Left lung (tissue), 4 donors: ENCODE measurements at regions not wholly inside any gene's neighbourhood (a gene's known extent, or its start where the extent isn't known, plus 50 kb on each side); places are given as distances from the start of the nearest gene placed in this dataset.

Experiments used
- ATAC-seq: fragments of 200-7000 bp; cut with Tn5 transposase; one replicate; pipeline ENCODE4 v1.9.1; 2020; ENCODE audit warnings: moderate library complexity
- DNase-seq, 4 donors: peaks; one replicate each; pipeline ENCODE4 v3.0.0-alpha.2; 2013 to 2020
- H3K27ac ChIP-seq, 2 donors: fragments of 200-600 bp; sonication (generic) in 1 of 2; one replicate each; pipeline versions ENCODE4 v1.5.0 to v1.8.0; 2020 to 2021
- H3K27me3 ChIP-seq, 2 donors: fragments of 200-600 bp; sonication (generic) in 1 of 2; one replicate each; pipeline versions ENCODE4 v1.5.0 to v1.8.0; 2020 to 2021
- H3K36me3 ChIP-seq, 2 donors: fragments of 200-600 bp; sonication (generic) in 1 of 2; one replicate each; pipeline versions ENCODE4 v1.5.0 to v1.8.0; 2020 to 2021
- H3K4me1 ChIP-seq, 2 donors: fragments of 200-600 bp; one replicate each; pipeline ENCODE4 v1.8.0; 2021
- H3K4me3 ChIP-seq, 2 donors: fragments of 200-600 bp; sonication (generic) in 1 of 2; one replicate each; pipeline versions ENCODE4 v1.5.0 to v1.8.0; 2020 to 2021; ENCODE audit warnings: mild to moderate bottlenecking in 1 of 2
- H3K9me3 ChIP-seq, 2 donors: fragments of 200-600 bp; sonication (generic) in 1 of 2; one replicate each; pipeline versions ENCODE4 v1.5.0 to v1.8.0; 2020 to 2021
- CTCF ChIP-seq, 2 donors: fragments of 200-600 bp; sonication (generic) in 1 of 2; IDR thresholded peaks; one replicate each; pipeline versions ENCODE4 v1.5.0 to v1.8.0; 2021; ENCODE audit warnings: antibody characterized with exemption in 2 of 2
- intact Hi-C, 2 donors: fragments of 100-400 bp; cut with DNase I; formaldehyde crosslinking; loops; one replicate each; pipeline versions ENCODE4 v1.11.2 to v1.14.2; 2022
- donor health status: DM: no; HTN: yes; CAD: no.
- donor health status: DM: no; HTN: no; CAD: no.

- Histone ChIP-seq H3K27me3 (no peaks in the 10 kb centered on the region), H3K9me3 (no peaks in the 10 kb centered on the region), H3K27ac (no peak overlapping the region), H3K4me3 (no peak overlapping the region), H3K4me1 (no peaks in the 10 kb centered on the region), H3K36me3 (no peaks in the 10 kb centered on the region)
- no peak for ATAC-seq
- TF ChIP-seq CTCF (IDR thresholded peaks at IDR 0.05), result no peak
- intact Hi-C loops, result no loop called here
- no peak for DNase-seq
Observed at GRCh38 chr6:74939151-74939708, 266.6 kb downstream of the COL12A1 start.

GRCh38 chr6:74937936-74938335 is 267.9 kb downstream of the COL12A1 start:
- Histone ChIP-seq H3K36me3 (no peaks in the 10 kb centered on the region), H3K4me3 (no peak overlapping the region), H3K4me1 (no peaks in the 10 kb centered on the region), H3K27ac (no peak overlapping the region), H3K27me3 (no peaks in the 10 kb centered on the region), H3K9me3 (no peaks in the 10 kb centered on the region)
- TF ChIP-seq CTCF (IDR thresholded peaks at IDR 0.05), result no peak
- intact Hi-C loops, result no loop called here
- no peak for DNase-seq
- no peak for ATAC-seq

GRCh38 chr6:74936886-74937285 is 269.0 kb downstream of the COL12A1 start:
- Histone ChIP-seq H3K36me3 (no peaks in the 10 kb centered on the region), H3K4me1 (no peaks in the 10 kb centered on the region), H3K9me3 (no peaks in the 10 kb centered on the region), H3K4me3 (no peak overlapping the region), H3K27me3 (no peaks in the 10 kb centered on the region), H3K27ac (no peak overlapping the region)
- ATAC-seq (no peak), DNase-seq (no peak)
- intact Hi-C loops, result no loop called here
- no peak for TF ChIP-seq CTCF (IDR thresholded peaks at IDR 0.05)

GRCh38 chr6:74932232-74932888 is 273.5 kb downstream of the COL12A1 start:
- Histone ChIP-seq H3K9me3 (no peaks in the 10 kb centered on the region), H3K27ac (no peak overlapping the region), H3K4me3 (no peak overlapping the region), H3K4me1 (no peaks in the 10 kb centered on the region), H3K27me3 (no peaks in the 10 kb centered on the region), H3K36me3 (no peaks in the 10 kb centered on the region)
- intact Hi-C loops, result no loop called here
- DNase-seq (no peak), ATAC-seq (no peak)
- no peak for TF ChIP-seq CTCF (IDR thresholded peaks at IDR 0.05)

- intact Hi-C loops, result no loop called here
- H3K4me3 ChIP-seq, result no peak overlapping the region
- ATAC-seq (no peak), DNase-seq (no peak)
- TF ChIP-seq CTCF (IDR thresholded peaks at IDR 0.05), result no peak
- H3K4me1 ChIP-seq, result no peaks in the 10 kb centered on the region
- no peaks in the 10 kb centered on the region for H3K36me3 ChIP-seq
- no peak overlapping the region for H3K27ac ChIP-seq
- no peaks in the 10 kb centered on the region for H3K27me3 ChIP-seq
- H3K9me3 ChIP-seq, result no peaks in the 10 kb centered on the region
Observed at GRCh38 chr6:74931558-74931957, 274.3 kb downstream of the COL12A1 start.
